D721Med (cell line): ENCODE measurements at regions not wholly inside any gene's neighbourhood (a gene's known extent, or its start where the extent isn't known, plus 50 kb on each side); places are given as distances from the start of the nearest gene placed in this dataset.
"Not testable (repeated sequence)": the region's sequence is repeated elsewhere in the genome, so short reads cannot be mapped to it uniquely, and the experiment has no call there.

Experiments
- DNase-seq: peaks from one replicate; pipeline ENCODE4 v3.0.0; 2011; ENCODE audit warnings: low spot score; ENCODE audit not compliant: insufficient read length
- FAIRE-seq: peaks from 2 replicates; lab custom pipeline; 2011; peaks lifted over from hg19 to GRCh38; lab: Jason Lieb, UNC

DNA sequence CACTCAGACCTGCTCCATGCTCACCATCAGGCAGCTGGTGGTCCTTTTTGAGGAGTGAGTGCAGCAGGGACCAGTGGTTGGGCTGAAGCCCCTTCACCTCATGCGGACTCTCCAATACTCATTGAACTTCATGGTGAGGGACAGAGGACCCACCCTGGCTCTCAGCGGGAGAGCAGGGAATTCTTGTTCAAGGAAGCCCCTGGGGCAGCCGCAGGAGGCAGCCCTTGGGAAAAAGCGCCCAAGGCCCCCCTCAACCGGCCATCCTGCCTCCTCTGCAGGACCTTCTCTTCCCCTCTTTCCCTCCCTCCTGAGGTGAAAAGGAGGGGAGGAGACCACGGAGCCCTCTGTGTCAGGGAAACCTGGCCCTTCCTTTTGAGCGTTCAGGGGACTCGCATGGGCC is 4510.9 kb upstream of the OR11H1 start:
- DNase-seq, FAIRE-seq: not testable (repeated sequence)

DNA sequence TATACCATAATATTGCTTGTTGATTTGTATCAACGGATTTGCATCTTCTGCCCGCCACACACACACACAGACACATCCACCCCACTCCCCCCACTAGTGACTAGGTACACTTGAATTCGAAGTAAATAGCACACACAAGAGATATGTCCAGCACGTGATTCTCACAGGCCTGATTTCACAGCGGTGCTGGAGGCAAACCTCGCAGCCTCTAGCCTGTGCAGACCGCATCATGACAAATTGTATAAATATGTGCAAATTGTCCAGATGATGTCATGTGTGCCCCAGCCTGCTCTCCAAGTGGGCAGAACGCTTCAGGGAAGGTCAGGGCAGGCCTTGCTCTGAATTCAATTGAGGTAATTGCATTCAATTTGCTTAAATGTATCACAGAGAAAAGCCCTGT is 4507.5 kb upstream of the OR11H1 start:
- DNase-seq, FAIRE-seq: not testable (repeated sequence)

DNA sequence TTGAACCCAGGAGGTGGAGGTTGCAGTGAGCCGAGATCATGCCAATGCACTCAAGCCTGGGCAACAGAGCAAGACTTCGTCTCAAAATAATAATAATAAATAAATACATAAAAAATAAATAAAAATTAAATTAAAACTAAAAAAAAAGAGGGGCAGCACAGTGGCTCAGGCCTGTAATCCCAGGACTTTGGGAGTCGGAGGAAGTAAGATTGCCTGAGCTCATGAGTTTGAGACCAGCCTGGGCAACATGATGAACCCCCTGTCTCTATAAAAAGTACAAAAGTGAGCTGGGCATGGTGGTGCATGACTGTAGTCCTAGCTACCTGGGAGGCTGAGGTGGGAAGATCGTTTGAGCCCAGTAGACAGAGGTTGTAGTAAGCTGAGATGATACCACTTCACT is 4501.5 kb upstream of the OR11H1 start:
- not testable (repeated sequence) for DNase-seq, FAIRE-seq

DNA sequence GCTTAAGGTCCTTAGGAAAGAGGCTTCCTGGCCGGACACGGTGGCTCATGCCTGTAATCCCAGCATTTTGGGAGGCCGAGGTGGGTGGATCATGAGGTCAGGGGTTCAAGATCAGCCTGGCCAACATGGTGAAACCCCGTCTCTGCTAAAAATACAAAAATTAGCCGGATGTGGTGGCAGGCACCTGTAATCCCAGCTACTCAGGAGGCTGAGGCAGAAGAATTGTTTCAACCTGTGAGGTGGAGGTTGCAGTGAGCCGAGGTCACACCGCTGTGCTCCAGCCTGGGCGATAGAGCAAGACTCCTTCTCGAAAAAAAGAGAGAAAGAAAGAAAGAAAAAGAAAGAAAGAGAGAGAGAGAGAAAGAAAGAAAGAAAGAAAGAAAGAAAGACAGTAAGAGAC is 4500.9 kb upstream of the OR11H1 start:
- DNase-seq, FAIRE-seq: not testable (repeated sequence)

DNA sequence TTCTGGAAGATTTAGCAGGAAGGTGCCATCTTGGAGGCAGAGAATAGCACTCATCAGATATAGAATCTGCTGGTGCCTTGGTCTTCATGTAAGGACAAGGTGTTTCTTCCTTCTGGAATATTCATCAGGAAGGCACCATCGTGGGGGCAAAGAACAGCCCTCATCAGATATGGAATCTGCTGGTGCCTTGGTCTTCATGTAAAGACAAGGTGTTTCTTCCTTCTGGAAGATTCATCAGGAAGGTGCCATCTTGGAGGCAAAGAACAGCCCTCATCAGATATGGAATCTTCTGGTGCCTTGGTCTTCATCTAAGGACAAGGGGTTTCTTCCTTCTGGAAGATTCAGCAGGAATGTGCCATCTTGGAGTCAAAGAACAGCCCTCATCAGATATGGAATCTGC is 4500.5 kb upstream of the OR11H1 start:
- not testable (repeated sequence) for DNase-seq, FAIRE-seq

DNA sequence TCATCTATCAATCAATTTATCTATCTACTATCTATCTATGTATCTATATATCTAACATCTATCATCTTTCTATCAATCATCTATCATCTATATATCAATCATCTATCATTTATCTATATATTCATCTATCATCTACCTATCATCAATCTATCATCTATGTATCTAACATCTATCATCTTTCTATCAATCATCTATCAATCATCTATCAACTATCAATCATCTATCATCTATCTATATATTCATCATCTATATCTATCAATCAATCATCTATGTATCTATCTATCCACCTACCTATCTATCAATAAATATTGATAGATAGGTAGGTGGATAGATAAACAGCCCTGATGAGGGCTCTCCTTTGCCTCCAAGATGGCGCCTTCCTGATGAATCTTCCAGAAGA is 4499.8 kb upstream of the OR11H1 start:
- FAIRE-seq, DNase-seq: not testable (repeated sequence)

DNA sequence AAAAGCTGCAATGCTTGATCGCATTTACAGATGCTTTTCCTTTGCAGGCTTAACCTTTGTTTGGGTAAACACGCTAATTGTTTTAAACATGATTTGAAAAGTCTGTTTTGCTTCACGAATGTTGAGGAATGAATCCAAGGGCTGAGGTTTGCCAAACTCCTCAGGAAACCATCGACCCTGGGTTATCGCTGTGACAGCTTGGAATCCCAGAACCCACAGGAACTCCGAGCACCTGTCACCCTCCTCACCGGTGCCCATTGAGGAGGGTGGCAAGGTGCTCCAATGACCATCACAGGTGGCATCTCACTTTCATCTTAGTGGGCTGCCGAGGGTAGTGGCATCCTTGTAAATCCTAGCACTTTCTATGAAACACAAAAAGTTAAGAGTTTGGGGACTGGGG is 4498.5 kb upstream of the OR11H1 start:
- DNase-seq, result not testable (repeated sequence)

DNA sequence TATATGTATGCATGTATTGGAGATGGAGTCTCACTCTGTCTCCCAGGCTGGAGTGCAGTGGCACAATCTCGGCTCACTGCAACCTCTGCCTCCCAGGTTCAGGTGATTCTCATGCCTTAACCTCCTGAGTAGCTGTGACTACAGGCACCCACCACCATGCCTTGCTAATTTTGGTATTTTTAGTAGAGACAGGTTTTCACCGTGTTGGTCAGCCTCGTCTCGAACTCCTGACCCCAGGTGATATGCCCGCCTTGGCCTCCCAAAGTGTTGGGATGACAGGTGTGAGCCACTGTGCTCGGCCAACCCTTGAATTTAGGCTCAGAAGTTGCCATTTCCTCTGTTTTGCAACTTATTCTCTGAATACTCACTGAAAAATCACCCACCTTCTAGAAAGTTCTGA is 4498.0 kb upstream of the OR11H1 start:
- not testable (repeated sequence) for FAIRE-seq

More for the DNA sequence above, 4498.5 kb upstream of the OR11H1 start:
- FAIRE-seq, result not testable (repeated sequence)

DNA sequence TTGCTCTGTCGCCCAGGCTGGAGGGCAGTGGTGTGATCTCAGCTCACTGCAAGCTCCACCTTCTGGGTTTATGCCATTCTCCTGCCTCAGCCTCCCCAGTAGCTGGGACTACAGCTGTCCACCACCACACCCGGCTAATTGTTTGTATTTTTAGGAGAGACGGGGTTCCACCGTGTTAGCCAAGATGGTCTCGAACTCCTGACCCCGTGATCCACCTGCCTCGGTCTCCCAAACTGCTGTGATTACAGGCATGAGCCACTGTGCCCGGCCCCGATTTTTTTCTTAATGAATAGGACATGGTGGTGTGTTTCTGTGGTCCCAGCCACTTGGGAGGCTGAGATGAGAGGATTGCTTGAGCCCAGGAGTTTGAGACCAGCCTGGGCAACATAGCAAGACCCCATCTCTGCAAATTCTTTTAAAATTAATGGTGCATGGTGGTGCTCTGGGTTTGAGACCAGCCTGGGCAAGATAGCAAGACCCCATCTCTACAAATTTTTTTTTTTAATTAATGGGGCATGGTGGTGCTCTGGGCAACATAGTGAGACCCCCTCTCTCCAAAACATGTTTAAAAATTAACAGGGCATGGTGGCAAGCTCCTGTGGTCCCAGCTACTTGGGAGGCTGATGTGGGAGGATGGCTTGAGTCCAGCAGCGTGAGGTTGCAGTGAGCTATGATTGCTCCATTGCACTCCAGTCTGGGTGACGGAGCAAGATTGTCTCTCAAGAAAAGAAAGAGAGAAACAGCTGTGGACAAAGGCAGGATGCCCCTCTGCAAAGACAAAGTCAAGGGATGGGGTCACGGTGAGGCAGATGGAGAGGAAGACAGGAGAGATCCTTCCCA is 4497.2 kb upstream of the OR11H1 start:
- not testable (repeated sequence) for FAIRE-seq, DNase-seq

More for the DNA sequence above, 4498.0 kb upstream of the OR11H1 start:
- DNase-seq, result not testable (repeated sequence)

DNA sequence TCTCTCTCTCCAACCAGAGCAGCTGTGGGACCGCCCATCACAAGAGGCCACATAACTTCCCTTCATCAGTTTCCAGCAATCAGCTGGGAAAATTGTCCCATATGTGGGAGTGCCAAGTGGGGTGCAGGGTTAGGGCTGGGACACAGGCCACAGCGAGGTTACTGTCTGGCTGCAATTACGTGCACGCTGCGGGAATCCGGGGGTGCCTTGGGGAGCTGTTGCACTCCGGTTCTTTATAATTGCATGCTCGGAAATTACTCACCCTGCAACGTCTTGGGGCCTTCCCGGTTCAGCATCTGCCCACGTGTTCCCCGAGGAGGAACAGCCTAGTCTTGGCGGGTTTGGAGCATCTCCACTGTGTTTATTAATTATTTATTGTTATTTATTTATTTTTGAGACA is 4495.9 kb upstream of the OR11H1 start:
- not testable (repeated sequence) for DNase-seq, FAIRE-seq

DNA sequence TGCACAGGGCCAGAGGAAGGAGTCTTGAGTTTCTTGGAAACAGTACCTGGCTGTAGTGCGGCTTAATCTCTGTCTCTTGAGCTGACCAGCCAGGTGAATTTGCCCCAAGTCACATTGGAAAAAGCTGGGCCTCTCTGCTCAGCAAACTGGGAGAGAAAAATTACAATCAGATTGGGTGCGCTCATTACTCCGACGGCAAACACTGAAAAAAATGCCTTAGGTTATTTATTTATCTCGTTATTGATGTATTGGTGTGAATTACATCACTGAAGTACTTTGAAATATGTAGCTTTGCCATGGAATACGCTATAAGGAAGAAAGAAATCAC is 4493.4 kb upstream of the OR11H1 start:
- not testable (repeated sequence) for DNase-seq, FAIRE-seq

DNA sequence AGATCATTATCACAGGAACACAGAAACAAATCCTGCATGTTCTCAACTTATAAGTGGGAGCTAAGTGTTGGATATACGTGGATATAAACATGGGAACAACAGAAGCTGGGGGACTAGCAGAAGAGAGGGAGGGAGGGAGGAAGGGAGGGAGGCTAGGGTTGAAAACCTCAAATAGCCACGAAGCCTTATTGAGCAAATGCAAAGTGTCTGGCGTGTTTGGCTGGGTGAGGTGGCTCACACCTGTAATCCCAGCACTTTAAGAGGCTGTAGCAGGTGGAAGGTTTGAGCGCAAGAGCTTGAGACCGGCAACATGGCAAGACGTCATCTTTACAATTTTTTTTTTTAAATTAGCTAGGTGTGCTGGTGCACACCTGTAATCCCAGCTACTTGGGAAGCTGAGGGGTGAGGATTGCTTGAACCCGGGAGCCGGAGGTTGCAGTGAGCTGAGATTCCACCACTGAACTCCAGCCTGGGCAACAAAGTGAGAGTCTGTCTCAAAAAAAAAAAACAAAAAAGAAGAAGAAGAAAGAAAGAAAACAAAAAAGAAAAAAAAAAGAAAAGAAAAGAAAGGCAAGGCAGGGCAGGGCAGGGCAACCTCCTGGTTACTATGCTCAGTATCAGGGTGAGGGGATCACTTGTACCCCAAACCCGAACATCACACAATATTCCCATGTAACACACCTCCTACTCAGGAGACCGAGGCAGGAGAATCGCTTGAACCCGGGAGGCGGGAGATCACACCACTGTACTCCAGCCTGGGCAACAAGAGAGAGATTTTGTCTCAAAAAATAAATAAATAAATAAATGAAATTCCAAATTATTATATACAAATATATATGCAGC is 4492.7 kb upstream of the OR11H1 start:
- FAIRE-seq, DNase-seq: not testable (repeated sequence)

DNA sequence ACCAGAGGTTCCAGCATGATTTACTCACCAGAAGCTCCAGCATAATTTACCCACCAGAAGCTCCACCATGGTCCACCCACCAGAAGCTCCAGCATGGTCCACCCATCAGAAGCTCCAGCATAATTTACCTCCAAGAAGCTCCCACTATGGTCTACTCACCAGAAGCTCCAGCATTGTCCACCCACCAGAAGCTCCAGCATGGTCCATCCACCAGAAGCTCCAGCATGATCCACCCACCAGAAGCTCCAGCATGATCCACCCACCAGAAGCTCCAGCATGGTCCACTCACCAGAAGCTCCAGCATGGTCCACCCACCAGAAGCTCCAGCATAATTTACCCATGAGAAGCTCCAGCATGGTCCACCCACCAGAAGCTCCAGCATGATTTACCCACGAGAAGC is 4490.7 kb upstream of the OR11H1 start:
- FAIRE-seq, DNase-seq: not testable (repeated sequence)

DNA sequence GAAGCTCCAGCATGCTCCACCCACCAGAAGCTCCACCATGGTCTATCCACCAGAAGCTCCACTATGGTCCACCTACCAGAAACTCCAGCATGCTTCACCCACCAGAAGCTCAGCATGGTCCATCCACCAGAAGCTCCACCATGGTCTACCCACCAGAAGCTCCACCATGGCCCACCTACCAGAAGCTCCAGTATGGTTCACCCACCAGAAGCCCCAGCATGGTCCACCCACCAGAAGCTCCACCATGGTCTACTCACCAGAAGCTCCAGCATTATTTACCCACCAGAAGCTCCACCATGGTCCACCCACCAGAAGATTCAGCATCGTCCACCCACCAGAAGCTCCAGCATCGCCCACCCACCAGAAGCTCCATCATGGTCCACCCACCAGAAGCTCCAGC is 4490.2 kb upstream of the OR11H1 start:
- not testable (repeated sequence) for FAIRE-seq, DNase-seq

DNA sequence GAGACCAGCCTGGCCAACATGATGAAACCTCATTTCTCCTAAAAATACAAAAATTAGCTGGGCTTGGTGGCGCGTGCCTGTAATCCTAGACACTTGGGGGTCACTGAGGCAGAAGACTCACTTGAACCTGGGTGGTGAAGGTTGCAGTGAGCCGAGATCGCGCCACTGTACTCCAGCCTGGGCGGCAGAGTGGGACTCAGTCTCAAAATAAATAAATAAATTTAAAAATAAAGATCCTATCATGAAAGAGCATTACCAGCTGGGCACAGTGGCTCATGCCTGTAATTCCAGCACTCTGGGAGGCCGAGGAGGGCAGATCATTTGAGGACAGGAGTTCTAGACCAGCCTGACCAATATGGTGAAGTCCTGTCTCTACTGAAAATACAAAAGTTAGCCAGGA is 4489.2 kb upstream of the OR11H1 start:
- DNase-seq, FAIRE-seq: not testable (repeated sequence)

DNA sequence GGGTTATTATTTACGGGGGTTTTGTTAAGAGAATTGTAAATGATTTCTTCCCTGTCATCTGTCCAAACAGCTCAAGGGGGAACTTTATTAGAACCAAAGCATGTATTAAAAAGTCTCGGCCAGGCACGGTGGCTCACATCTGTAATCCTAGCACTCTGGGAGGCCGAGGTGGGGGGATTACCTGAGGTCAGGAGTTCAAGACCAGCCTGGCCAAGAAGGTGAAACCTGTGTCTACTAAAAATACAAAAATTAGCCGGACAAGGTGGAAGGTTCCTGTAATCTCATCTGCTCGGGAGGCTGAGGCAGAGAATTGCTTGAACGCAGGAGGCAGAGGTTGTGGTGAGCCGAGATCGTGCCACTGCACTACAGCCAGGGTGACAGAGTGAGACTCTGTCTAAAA is 4486.6 kb upstream of the OR11H1 start:
- DNase-seq, FAIRE-seq: not testable (repeated sequence)
